Activated CD4-positive, alpha-beta T cell treated with anti-CD3 and anti-CD28 coated beads, Interleukin-2, amount 50 U/mL, for 4 hours (primary cell): ENCODE measurements at regions not wholly inside any gene's neighbourhood (a gene's known extent, or its start where the extent isn't known, plus 50 kb on each side); places are given as distances from the start of the nearest gene placed in this dataset.

ENCODE experiments used
- DNase-seq, 2 experiments: peaks; one replicate each; pipeline ENCODE4 v3.0.0-alpha.2; 2020

GRCh38 chr2:34012715-34013302, 413.7 kb upstream of the FAM98A start:
- no peak for DNase-seq

GRCh38 chr2:34011684-34012083, 412.6 kb upstream of the FAM98A start:
- no peak for DNase-seq

- DNase-seq = no peak
Measured at GRCh38 chr2:34005901-34006300, 406.8 kb upstream of the FAM98A start.

GRCh38 chr2:34004936-34005335, 405.8 kb upstream of the FAM98A start:
- DNase-seq = no peak

GRCh38 chr2:34003795-34004194, 404.7 kb upstream of the FAM98A start:
- DNase-seq = no peak

GRCh38 chr2:34001557-34001956, 402.5 kb upstream of the FAM98A start:
- no peak for DNase-seq

GRCh38 chr2:33984131-33984530, 385.0 kb upstream of the FAM98A start:
- DNase-seq = no peak

GRCh38 chr2:33978471-33978870, 379.4 kb upstream of the FAM98A start:
- DNase-seq = no peak

GRCh38 chr2:33975498-33975897, 376.4 kb upstream of the FAM98A start:
- no peak for DNase-seq

GRCh38 chr2:33967103-33967502, 368.0 kb upstream of the FAM98A start:
- DNase-seq = no peak

- DNase-seq = no peak
Measured at GRCh38 chr2:33958591-33958990, 359.5 kb upstream of the FAM98A start.

GRCh38 chr2:33949371-33949770, 350.3 kb upstream of the FAM98A start:
- no peak for DNase-seq

- no peak for DNase-seq
Measured at GRCh38 chr2:33946193-33946592, 347.1 kb upstream of the FAM98A start.

GRCh38 chr2:33933203-33933602, 334.1 kb upstream of the FAM98A start:
- DNase-seq = no peak

GRCh38 chr2:33931164-33931563, 332.1 kb upstream of the FAM98A start:
- DNase-seq = no peak

GRCh38 chr2:33929467-33929866, 330.4 kb upstream of the FAM98A start:
- no peak for DNase-seq

- DNase-seq = no peak
Measured at GRCh38 chr2:33927756-33928155, 328.7 kb upstream of the FAM98A start.

GRCh38 chr2:33925311-33925710, 326.2 kb upstream of the FAM98A start:
- no peak for DNase-seq

- DNase-seq = no peak
Measured at GRCh38 chr2:33924586-33925169, 325.6 kb upstream of the FAM98A start.

- DNase-seq = no peak
Measured at GRCh38 chr2:33917252-33917651, 318.2 kb upstream of the FAM98A start.

- no peak for DNase-seq
Measured at GRCh38 chr2:33913071-33913616, 314.0 kb upstream of the FAM98A start.

GRCh38 chr2:33911327-33911726, 312.2 kb upstream of the FAM98A start:
- no peak for DNase-seq

- no peak for DNase-seq
Measured at GRCh38 chr2:33909945-33910695, 311.0 kb upstream of the FAM98A start.

GRCh38 chr2:33907866-33908265, 308.8 kb upstream of the FAM98A start:
- DNase-seq = no peak
